Astrocyte (in vitro differentiated cells and primary cell): ENCODE measurements at regions not wholly inside any gene's neighbourhood (a gene's known extent, or its start where the extent isn't known, plus 50 kb on each side); places are given as distances from the start of the nearest gene placed in this dataset.
"Not testable (repeated sequence)": the region's sequence is repeated elsewhere in the genome, so short reads cannot be mapped to it uniquely, and the experiment has no call there.

Source experiments
- EZH2 ChIP-seq: IDR thresholded peaks from 2 replicates; pipeline ENCODE4 v1.6.1; 2012; ENCODE audit warnings: mild to moderate bottlenecking, low read length, inconsistent platforms; ENCODE audit not compliant: insufficient read depth
- TF ChIP-seq, protein P1 (sequence below): IDR thresholded peaks from 2 replicates; pipeline ENCODE4 v1.5.1; 2011; ENCODE audit warnings: low read depth, mild to moderate bottlenecking, inconsistent platforms, low read length, moderate library complexity; ENCODE audit not compliant: insufficient read depth

DNA sequence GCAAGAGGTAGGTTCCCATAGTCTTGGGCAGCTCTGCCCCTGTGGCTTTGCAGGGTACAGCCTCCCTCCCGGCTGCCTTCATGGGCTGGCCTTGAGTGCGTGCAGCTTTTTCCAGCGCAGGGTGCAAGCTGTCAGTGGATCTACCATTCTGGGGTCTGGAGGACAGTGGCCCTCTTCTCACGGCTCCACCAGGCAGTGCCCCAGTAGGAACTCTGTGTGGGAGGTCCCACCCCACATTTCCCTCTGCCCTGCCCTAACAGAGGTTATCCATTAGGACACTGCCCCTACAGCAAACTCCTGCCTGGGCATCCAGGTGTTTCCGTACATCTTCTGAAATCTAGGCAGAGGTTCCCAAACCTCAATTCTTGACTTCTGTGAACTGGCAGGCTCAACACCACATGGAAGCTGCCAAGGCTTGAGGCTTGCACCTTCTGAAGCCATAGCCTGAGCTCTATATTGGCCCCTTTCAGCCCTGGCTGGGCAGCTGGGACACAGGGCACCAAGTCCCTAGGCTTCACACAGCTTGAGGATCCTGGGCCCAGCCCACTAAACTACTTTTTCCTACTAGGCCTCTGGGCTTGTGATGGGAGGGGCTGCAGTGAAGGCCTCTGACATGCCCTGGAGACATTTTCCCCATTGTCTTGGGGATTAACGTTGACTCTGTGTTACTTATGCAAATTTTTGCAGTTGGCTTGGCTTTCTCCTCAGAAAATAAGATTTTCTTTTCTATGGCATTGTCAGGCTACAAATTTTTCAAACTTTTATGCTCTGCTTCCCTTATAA is 482.7 kb downstream of the CNTN3 start:
- TF ChIP-seq, protein P1, sequence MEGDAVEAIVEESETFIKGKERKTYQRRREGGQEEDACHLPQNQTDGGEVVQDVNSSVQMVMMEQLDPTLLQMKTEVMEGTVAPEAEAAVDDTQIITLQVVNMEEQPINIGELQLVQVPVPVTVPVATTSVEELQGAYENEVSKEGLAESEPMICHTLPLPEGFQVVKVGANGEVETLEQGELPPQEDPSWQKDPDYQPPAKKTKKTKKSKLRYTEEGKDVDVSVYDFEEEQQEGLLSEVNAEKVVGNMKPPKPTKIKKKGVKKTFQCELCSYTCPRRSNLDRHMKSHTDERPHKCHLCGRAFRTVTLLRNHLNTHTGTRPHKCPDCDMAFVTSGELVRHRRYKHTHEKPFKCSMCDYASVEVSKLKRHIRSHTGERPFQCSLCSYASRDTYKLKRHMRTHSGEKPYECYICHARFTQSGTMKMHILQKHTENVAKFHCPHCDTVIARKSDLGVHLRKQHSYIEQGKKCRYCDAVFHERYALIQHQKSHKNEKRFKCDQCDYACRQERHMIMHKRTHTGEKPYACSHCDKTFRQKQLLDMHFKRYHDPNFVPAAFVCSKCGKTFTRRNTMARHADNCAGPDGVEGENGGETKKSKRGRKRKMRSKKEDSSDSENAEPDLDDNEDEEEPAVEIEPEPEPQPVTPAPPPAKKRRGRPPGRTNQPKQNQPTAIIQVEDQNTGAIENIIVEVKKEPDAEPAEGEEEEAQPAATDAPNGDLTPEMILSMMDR, result not testable (repeated sequence)
- not testable (repeated sequence) for TF ChIP-seq EZH2
